GM23338 (cell line): ENCODE measurements at regions not wholly inside any gene's neighbourhood (a gene's known extent, or its start where the extent isn't known, plus 50 kb on each side); places are given as distances from the start of the nearest gene placed in this dataset.

ENCODE experiments used
- ATAC-seq: fragments of 200-7000 bp; cut with Tn5 transposase; 3 replicates; pipeline ENCODE4 v1.9.1; 2020
- DNase-seq: peaks from one replicate; pipeline ENCODE4 v3.0.0-alpha.2; 2015; ENCODE audit warnings: low spot score
- H2AFZ ChIP-seq: fragments of 200-600 bp; sonication (generic); 2 replicates; pipeline ENCODE4 v1.8.0; 2016; ENCODE audit warnings: antibody characterized with exemption, mild to moderate bottlenecking, moderate library complexity
- H3F3A ChIP-seq: fragments of 200-600 bp; sonication (generic); replicated peaks from 2 replicates; pipeline ENCODE4 v1.8.0; 2017; ENCODE audit warnings: antibody characterized with exemption, mixed run types, low read depth
- H3K27ac ChIP-seq: fragments of 200-600 bp; sonication (generic); 2 replicates; pipeline ENCODE4 v1.6.1; 2016; ENCODE audit warnings: low read depth
- H3K27me3 ChIP-seq: fragments of 200-600 bp; sonication (generic); 2 replicates; pipeline ENCODE4 v1.8.0; 2016; ENCODE audit warnings: mild to moderate bottlenecking, mixed run types, moderate library complexity; ENCODE audit not compliant: insufficient read depth
- H3K36me3 ChIP-seq: fragments of 200-600 bp; sonication (generic); 2 replicates; pipeline ENCODE4 v1.8.0; 2016; ENCODE audit warnings: mild to moderate bottlenecking; ENCODE audit not compliant: insufficient read depth
- H3K4me1 ChIP-seq: fragments of 200-600 bp; sonication (generic); 2 replicates; pipeline ENCODE4 v1.8.0; 2016; ENCODE audit warnings: mild to moderate bottlenecking, moderate library complexity; ENCODE audit not compliant: insufficient read depth
- H3K4me2 ChIP-seq: fragments of 200-600 bp; sonication (generic); 2 replicates; pipeline ENCODE4 v1.7.1; 2017; ENCODE audit warnings: mixed run types
- H3K4me3 ChIP-seq: fragments of 200-600 bp; sonication (generic); 2 replicates; pipeline ENCODE4 v1.6.1; 2016; ENCODE audit warnings: mixed run types
- H3K79me2 ChIP-seq: fragments of 200-600 bp; sonication (generic); replicated peaks from 2 replicates; pipeline ENCODE4 v1.8.0; 2017; ENCODE audit warnings: mild to moderate bottlenecking; ENCODE audit not compliant: insufficient read depth
- H3K9me2 ChIP-seq: fragments of 200-600 bp; sonication (generic); 2 replicates; pipeline ENCODE4 v1.8.0; 2017; ENCODE audit not compliant: insufficient read depth
- H4K20me1 ChIP-seq: fragments of 200-600 bp; sonication (generic); replicated peaks from 2 replicates; pipeline ENCODE4 v1.8.0; 2017; ENCODE audit warnings: mild to moderate bottlenecking; ENCODE audit not compliant: insufficient read depth
- H3K27ac Mint-ChIP-seq: 2 replicates; pipeline ENCODE4 v1.8.0; 2020; ENCODE audit warnings: inconsistent platforms, mild to moderate bottlenecking, moderate library complexity, mixed read lengths
- H3K27me3 Mint-ChIP-seq: 3 replicates; pipeline ENCODE4 v1.8.0; 2022; ENCODE audit warnings: low read depth, mild to moderate bottlenecking, moderate library complexity, mixed read lengths, inconsistent platforms; ENCODE audit not compliant: insufficient read depth, poor library complexity
- H3K36me3 Mint-ChIP-seq: 3 replicates; pipeline ENCODE4 v1.8.0; 2021; ENCODE audit warnings: low read depth, mild to moderate bottlenecking, inconsistent platforms, moderate library complexity, mixed read lengths
- H3K4me1 Mint-ChIP-seq: 3 replicates; pipeline ENCODE4 v1.8.0; 2020; ENCODE audit warnings: mild to moderate bottlenecking, inconsistent platforms, mixed read lengths
- H3K4me3 Mint-ChIP-seq: 3 replicates; pipeline ENCODE4 v1.8.0; 2021; ENCODE audit warnings: moderate library complexity, mild to moderate bottlenecking, inconsistent platforms, mixed read lengths
- H3K9me3 Mint-ChIP-seq: 3 replicates; pipeline ENCODE4 v1.8.0; 2020; ENCODE audit warnings: moderate library complexity, mild to moderate bottlenecking, inconsistent platforms, mixed read lengths
- CREB1 ChIP-seq: fragments of 250-450 bp; sonication (Bioruptor Pico); IDR thresholded peaks from 2 replicates; pipeline ENCODE4 v1.5.0; 2020; ENCODE audit warnings: low read depth, mild to moderate bottlenecking, moderate library complexity
- EZH2phosphoT487 ChIP-seq: fragments of 200-600 bp; sonication (generic); IDR thresholded peaks from one replicate; pipeline ENCODE4 v1.8.1; 2018; ENCODE audit warnings: antibody characterized with exemption; ENCODE audit not compliant: unreplicated experiment
- NANOG ChIP-seq: IDR thresholded peaks from 2 replicates; pipeline ENCODE4 v1.6.1; 2016; ENCODE audit warnings: antibody characterized with exemption, borderline replicate concordance
- POLR2AphosphoS5 ChIP-seq: IDR thresholded peaks from 2 replicates; pipeline ENCODE4 v1.6.1; 2016; ENCODE audit warnings: antibody characterized with exemption, low read depth
- REST ChIP-seq: IDR thresholded peaks from one replicate; pipeline ENCODE4 v1.6.1; 2018; ENCODE audit warnings: antibody characterized with exemption; ENCODE audit not compliant: unreplicated experiment
- STAT1 ChIP-seq: IDR thresholded peaks from one replicate; pipeline ENCODE4 v1.6.1; 2016; ENCODE audit warnings: antibody characterized with exemption; ENCODE audit not compliant: unreplicated experiment
- ZNF114 ChIP-seq: fragments of 250-450 bp; sonication (Bioruptor Pico); IDR thresholded peaks from 2 replicates; pipeline ENCODE4 v1.5.0; 2020; ENCODE audit warnings: mild to moderate bottlenecking, moderate library complexity
- ZNF462 ChIP-seq: fragments of 250-450 bp; sonication (Bioruptor Pico); IDR thresholded peaks from 2 replicates; pipeline ENCODE4 v1.5.0; 2020; ENCODE audit warnings: mild to moderate bottlenecking, moderate library complexity
- TF ChIP-seq, protein P1 (sequence below), 2 experiments: fragments of 200-600 bp in 1 of 2; sonication (generic) in 1 of 2; conservative IDR thresholded peaks; 2 replicates each; pipeline versions ENCODE4 v1.5.1 to v1.6.1; 2016 to 2017; ENCODE audit warnings: antibody characterized with exemption in 2 of 2, low read depth in 2 of 2, mild to moderate bottlenecking in 2 of 2, moderate library complexity in 1 of 2
- TF ChIP-seq, protein P2 (sequence below): IDR thresholded peaks from 2 replicates; pipeline ENCODE4 v1.6.1; 2016; ENCODE audit warnings: antibody characterized with exemption

GRCh38 chr22:26905640-26906039 lies 248.3 kb downstream of the MIAT start:
- no peak overlapping the region for H3K4me3 Mint-ChIP-seq
- no peaks in the 10 kb centered on the region for H3K36me3 Mint-ChIP-seq
- no peak overlapping the region for H2AFZ ChIP-seq
- peaks cover 54% of the 10 kb centered on the region for H3K4me1 Mint-ChIP-seq
- H3K79me2 ChIP-seq, result no peaks in the 10 kb centered on the region
- ATAC-seq (no peak), DNase-seq (no peak)
- H3F3A ChIP-seq, result peaks cover 3% of the 10 kb centered on the region; the same call in 1 of the 2 replicates
- no peaks in the 10 kb centered on the region for H4K20me1 ChIP-seq
- H3K9me3 Mint-ChIP-seq, result no peaks in the 10 kb centered on the region
- H3K27me3 ChIP-seq, result peaks cover 15% of the 10 kb centered on the region
- H3K4me3 ChIP-seq, result no peak overlapping the region
- H3K27ac ChIP-seq, result no peak overlapping the region
- no peaks in the 10 kb centered on the region; the same call in 1 of the 2 replicates for H3K36me3 ChIP-seq
- peaks cover 41% of the 10 kb centered on the region for H3K4me1 ChIP-seq
- H3K27ac Mint-ChIP-seq, result no peak overlapping the region
- TF ChIP-seq EZH2phosphoT487, result no peak
- 0 out of 2 replicates have a peak overlapping the region, but pooled peaks have one; percentile 95 for H3K4me2 ChIP-seq
- no peaks in the 10 kb centered on the region for H3K9me2 ChIP-seq
- peaks cover 14% of the 10 kb centered on the region for H3K27me3 Mint-ChIP-seq

GRCh38 chr22:26906464-26906863 lies 249.1 kb downstream of the MIAT start:
- Histone ChIP-seq H4K20me1 (no peaks in the 10 kb centered on the region), H3K27ac (no peak overlapping the region), H3K9me2 (no peaks in the 10 kb centered on the region), H3K4me1 (peaks cover 40% of the 10 kb centered on the region), H3F3A (peaks cover 3% of the 10 kb centered on the region; the same call in 1 of the 2 replicates), H2AFZ (no peak overlapping the region), H3K79me2 (no peaks in the 10 kb centered on the region), H3K4me2 (no peak overlapping the region), H3K36me3 (no peaks in the 10 kb centered on the region; the same call in 1 of the 2 replicates), H3K27me3 (peaks cover 15% of the 10 kb centered on the region), H3K4me3 (no peak overlapping the region)
- ATAC-seq, result no peak
- Mint-ChIP-seq H3K4me1 (peaks cover 54% of the 10 kb centered on the region), H3K9me3 (no peaks in the 10 kb centered on the region), H3K36me3 (no peaks in the 10 kb centered on the region), H3K27ac (no peak overlapping the region), H3K4me3 (no peak overlapping the region), H3K27me3 (peaks cover 16% of the 10 kb centered on the region)
- DNase-seq, result no peak
- TF ChIP-seq, protein P1, sequence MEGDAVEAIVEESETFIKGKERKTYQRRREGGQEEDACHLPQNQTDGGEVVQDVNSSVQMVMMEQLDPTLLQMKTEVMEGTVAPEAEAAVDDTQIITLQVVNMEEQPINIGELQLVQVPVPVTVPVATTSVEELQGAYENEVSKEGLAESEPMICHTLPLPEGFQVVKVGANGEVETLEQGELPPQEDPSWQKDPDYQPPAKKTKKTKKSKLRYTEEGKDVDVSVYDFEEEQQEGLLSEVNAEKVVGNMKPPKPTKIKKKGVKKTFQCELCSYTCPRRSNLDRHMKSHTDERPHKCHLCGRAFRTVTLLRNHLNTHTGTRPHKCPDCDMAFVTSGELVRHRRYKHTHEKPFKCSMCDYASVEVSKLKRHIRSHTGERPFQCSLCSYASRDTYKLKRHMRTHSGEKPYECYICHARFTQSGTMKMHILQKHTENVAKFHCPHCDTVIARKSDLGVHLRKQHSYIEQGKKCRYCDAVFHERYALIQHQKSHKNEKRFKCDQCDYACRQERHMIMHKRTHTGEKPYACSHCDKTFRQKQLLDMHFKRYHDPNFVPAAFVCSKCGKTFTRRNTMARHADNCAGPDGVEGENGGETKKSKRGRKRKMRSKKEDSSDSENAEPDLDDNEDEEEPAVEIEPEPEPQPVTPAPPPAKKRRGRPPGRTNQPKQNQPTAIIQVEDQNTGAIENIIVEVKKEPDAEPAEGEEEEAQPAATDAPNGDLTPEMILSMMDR (conservative IDR thresholded peaks at IDR 0.05; ENCODE audit: low read depth in 2 of 2), result no peak
- no peak for TF ChIP-seq EZH2phosphoT487
- no peak for TF ChIP-seq STAT1
- TF ChIP-seq ZNF114 (CRISPR knock-in tag), result no peak
- no peak for TF ChIP-seq ZNF462 (CRISPR knock-in tag)
- TF ChIP-seq POLR2AphosphoS5, result no peak
- TF ChIP-seq CREB1, result no peak
- no peak for TF ChIP-seq NANOG
- TF ChIP-seq REST, result no peak
- TF ChIP-seq, protein P2, sequence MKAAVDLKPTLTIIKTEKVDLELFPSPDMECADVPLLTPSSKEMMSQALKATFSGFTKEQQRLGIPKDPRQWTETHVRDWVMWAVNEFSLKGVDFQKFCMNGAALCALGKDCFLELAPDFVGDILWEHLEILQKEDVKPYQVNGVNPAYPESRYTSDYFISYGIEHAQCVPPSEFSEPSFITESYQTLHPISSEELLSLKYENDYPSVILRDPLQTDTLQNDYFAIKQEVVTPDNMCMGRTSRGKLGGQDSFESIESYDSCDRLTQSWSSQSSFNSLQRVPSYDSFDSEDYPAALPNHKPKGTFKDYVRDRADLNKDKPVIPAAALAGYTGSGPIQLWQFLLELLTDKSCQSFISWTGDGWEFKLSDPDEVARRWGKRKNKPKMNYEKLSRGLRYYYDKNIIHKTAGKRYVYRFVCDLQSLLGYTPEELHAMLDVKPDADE, result no peak
